ENCODE measurements at regions not wholly inside any gene's neighbourhood (a gene's known extent, or its start where the extent isn't known, plus 50 kb on each side); places are given as distances from the start of the nearest gene placed in this dataset.

GRCh38 chr5:112083623-112084022 is 326.6 kb upstream of the NREP start:
- no peak for TF ChIP-seq CTCF (IDR thresholded peaks at IDR 0.05; ENCODE audit: extremely low read depth in 1 of 2, insufficient read depth in 1 of 2, low read depth in 1 of 2, low read length in 2 of 2)
- no peak for TF ChIP-seq POLR2AphosphoS5 (IDR thresholded peaks at IDR 0.05; ENCODE audit: insufficient read depth, low read depth, low read length)
- no peak for TF ChIP-seq GATA2 (IDR thresholded peaks at IDR 0.05; ENCODE audit: insufficient read depth, insufficient read length, low read depth, low read length)
- TF ChIP-seq POLR2A (IDR thresholded peaks at IDR 0.05; ENCODE audit: low read depth, low read length) = no peak
